NCI-H82 treated with DMSO at 0.1 percent for 48 hours (cell line): ENCODE measurements at regions not wholly inside any gene's neighbourhood (a gene's known extent, or its start where the extent isn't known, plus 50 kb on each side); places are given as distances from the start of the nearest gene placed in this dataset.
"Not testable (repeated sequence)": the region's sequence is repeated elsewhere in the genome, so short reads cannot be mapped to it uniquely, and the experiment has no call there.

Experiments used
- DNase-seq: peaks from one replicate; lab custom pipeline; 2025; ENCODE audit not compliant: unreplicated experiment; lab: John Stamatoyannopoulos, UW

DNA sequence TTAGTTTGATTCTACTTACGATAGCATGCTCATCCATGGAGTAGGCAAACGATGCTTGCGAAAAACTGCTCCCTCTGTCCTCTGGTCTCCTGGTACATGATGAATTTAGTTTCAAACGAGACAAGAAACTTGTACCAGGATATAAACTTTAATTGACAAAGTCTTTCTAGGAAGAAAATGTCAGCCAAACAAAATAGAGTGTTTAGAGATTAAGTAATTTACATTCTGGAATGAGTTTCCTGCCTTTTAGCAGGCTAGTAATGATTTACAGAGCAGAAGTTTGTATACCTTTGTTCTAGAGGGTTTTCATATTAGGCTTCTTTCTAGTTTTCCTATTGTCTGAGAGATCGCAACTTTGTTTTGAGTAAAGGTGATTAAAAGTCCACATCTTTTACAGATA, 206.9 kb downstream of the RPL10L start:
- DNase-seq, result no peak

GRCh38 chr14:46433381-46433780, 218.2 kb downstream of the RPL10L start:
- no peak for DNase-seq

- no peak for DNase-seq
Measured at GRCh38 chr14:46432516-46432915, 219.1 kb downstream of the RPL10L start.

DNA sequence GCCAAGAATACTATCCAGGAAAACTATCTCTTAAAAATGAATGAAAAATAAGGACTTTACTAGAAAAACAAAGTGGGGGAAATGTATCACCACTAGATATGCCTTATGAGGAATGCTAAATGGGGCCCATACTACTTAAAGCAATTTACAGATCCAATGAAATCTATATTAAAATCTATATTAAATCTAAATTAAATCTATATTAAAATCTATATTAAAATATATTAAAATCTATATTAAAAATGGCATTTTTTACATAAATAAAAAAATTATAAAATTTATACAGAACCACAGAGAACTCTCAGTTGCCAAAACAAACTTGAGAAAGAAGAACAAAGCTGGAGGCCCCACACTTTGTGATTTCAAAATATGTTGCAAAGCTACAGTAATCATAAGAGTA, 234.5 kb downstream of the RPL10L start:
- no peak for DNase-seq

GRCh38 chr14:46404865-46405811, 246.4 kb downstream of the RPL10L start:
- no peak for DNase-seq

DNA sequence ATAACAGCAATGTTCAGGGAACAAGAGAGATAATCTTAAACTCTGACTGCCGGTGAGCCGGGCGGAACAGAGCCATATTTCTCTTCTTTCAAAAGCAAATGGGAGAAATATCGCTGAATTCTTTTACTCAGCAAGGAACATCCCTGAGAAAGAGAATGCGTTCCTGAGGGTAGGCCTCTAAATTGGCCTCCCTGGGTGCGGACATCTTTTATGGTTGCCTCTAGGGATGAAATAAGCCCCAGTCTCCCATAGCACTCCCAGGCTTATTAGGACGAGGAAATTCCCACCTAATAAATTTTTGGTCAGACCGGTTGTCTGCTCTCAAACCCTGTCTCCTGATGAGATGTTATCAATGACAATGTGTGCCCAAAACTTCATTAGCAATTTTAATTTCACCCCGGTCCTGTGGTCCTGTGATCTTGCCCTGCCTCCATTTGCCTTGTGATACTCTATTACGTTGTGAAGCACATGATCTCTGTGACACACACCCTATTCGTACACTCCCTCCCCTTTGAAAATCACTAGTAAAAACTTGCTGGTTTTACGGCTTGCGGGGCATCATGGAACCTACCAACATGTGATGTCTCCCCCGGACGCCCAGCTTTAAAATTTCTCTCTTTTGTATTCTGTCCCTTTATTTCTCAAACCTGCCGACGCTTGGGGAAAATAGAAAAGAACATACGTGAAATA, 249.4 kb downstream of the RPL10L start:
- not testable (repeated sequence) for DNase-seq

GRCh38 chr14:46401066-46401465, 250.5 kb downstream of the RPL10L start:
- no peak for DNase-seq

DNA sequence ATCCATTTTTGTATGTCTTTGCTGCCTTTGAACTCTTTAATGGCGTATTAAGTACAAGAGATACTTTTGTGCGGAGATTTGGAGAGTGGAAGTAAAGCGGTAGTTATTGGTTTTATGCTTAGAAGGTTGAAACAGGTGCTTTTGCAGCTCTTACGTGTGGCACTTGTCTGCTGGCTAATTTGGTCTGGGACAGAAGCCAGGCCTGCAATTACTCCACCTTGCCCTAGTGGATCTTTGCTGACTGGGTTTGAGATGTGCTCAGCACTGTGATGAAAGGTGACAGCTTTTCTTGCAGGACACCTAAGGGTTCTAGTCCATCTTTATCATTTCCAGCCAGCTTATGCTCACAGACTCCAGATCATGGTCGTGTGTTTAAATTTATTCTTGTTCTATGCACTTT, 252.5 kb downstream of the RPL10L start:
- DNase-seq, result no peak

DNA sequence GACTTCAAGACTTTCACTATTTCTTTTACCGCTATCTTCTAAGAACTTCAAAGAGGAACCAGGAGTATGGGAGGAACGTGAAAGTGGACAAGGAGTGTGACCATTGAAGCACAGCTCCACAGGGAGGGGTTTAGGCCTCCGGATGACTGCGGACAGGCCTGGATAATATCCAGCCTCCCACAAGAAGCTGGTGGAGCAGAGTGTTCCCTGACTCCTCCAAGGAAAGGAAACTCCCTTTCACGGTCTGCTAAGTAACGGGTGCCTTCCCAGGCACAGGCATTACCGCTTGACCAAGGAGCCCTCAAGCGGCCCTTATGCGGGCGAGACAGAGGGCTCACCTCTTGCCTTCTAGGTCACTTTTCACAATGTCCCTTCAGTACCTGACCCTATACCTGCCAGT, 267.0 kb downstream of the RPL10L start:
- DNase-seq, result no peak

DNA sequence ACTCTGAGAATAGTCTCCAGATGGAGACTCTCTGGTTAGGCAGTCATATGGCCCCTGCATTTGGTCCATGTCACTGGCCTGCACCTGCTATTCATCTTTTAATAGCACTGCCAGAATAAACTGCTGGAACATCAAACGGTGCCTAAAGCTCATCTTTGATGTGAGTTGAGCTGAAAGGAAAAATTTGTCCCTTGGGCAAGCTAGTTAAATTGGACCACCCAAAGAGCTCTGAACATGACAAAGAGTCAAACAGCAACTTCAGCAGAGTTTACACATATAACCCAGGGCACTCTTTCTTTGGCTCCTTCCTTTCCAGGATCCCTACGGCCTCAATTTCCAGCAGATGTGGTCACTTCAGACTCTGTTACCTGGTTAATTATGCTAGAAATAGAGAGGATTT, 269.9 kb downstream of the RPL10L start:
- DNase-seq, result no peak

DNA sequence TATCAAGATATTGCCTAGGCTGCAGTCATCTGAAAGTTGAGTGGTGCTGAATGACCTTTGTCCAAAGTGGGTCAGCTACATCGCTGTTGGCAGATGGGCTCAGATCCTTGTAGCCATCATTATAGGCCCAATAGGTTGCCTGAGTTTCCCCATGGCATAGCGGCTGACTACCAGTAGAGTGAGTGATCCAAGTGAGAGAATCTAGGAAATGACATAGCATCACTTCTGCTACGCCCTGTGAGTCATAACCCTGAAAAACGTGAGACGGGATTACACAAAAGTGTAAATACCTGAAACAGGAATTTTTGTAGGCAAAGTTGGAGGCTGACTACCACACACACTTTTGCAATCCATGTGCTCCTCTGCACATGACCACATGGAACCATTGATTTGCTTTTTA, 273.3 kb downstream of the RPL10L start:
- DNase-seq, result no peak

DNA sequence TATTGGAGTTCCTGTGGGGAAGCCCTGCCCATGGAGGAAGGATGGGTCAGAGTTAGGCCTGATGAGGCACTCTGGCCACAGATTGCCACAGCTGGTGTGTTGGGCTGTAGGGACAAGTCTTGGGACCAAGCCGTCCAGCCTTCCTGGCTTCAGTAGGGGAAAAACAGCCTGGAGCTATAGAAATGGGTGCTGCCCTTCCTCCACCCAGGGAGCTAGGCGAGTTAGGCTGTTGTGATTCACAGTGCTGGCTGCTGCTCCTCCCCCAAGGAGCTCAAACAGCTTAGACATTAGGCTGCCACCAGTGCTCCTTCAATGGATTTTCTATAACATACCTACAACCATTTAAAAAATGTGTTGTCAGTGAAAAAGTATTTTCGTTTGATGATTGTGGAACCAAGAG, 274.3 kb downstream of the RPL10L start:
- DNase-seq, result no peak

GRCh38 chr14:46369391-46369790, 282.2 kb downstream of the RPL10L start:
- DNase-seq, result no peak

DNA sequence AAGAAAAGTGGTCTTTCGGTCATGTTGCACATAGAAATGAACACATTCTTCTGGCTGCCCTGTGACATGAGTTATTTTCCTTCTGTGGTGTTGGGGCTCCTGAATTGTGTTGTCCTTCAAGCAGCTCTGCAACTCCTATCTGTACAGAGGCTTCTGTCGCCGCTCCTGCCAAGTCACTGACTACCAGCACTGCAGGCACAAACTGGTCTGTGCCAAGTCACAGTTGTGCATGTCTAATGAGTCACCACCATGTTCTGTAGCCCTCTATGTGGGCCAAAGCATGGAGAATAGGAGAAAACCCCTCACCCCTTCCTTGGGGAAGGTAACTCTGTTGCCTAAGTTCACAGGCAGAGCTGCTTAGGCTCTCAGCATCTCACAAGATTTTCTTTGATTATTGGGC, 283.3 kb downstream of the RPL10L start:
- DNase-seq, result peak; percentile 32

DNA sequence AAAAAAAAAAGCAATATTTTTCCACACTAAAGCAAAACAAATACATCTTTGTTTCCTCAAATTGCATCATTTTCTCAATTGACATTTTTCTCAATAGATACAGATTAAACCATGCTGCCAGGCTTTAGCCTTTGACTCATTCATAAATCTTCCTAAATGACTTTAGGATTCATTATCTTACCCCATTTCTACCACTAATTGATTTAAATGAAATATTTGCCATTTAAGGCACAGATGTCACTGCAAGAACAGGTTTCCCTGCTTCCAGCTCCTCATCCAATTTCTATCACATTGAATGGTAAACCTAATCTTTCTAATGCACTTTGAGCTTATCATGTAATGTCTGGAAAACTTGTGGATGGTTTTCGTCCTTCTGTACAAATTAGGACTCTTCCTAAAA, 298.7 kb downstream of the RPL10L start:
- DNase-seq, result peak; percentile 82

- peak; percentile 27 for DNase-seq
Measured at GRCh38 chr14:46344327-46344937, 307.1 kb downstream of the RPL10L start.

GRCh38 chr14:46325777-46326176, 325.8 kb downstream of the RPL10L start:
- DNase-seq, result no peak

DNA sequence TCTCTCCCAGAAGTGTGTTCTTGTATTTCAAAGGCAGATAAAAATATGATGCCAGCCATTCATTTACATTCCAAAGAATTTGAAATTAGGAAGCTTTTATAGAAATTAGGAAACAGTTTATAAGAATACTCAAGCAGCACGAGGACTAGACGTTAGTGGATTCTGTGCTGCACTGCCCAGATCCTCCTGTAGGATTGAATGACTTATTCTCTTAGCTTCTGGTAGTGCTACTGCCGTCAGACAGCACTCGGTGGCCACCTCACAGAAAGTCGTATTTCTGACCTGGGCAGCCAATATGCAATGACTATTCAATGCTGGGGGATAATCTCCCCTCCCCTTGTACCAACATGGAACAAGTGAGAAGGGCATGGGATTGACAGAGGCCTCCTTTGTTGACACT, 326.4 kb downstream of the RPL10L start:
- DNase-seq, result no peak

DNA sequence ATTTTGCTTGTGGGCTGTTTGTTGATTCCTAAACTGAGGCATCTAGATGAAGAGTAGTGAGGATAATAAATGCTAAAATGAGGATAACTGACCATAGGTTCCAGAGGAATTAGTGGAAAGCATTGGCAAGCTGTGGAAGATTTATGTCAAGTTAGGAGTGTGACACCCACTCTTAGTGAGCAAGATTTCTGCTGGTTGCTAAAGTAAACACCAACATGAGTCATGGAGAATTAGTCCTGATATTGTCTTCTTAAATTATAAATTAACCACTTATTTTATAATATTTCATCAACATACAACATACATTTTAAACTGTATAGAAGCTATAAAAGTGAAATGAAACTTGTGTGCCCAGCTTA, 328.2 kb downstream of the RPL10L start:
- DNase-seq, result no peak

DNA sequence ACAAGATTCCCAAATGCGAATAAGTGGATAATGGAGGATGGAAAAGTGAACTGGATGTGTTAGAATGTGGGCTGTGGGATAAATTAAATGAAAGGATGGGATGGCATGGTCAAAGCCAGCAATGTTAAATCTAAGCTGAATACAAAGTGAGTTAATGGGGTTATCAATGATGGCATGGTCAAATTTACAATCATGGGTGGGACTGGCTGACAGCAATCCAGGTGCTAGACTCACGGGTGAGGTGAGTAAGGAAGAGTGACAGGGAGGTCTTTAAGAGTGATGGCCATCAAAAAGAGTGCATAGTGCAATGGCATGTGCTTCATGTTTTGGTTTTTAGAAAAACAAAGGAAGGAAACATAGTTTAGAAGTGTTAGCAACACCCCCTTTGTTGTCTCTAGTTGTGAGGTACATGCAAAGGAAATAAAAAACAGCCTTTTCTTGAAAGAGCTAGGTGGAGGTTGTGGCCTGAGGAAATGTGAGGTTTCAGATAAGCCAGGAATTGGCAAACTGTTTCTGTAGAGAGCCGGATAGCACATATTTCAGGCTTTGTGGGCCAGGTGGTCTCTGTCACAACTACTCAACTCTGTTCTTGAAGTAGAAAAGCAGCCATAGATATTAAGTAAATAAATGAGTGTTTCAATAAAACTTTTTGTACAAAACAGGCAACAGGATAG, 328.7 kb downstream of the RPL10L start:
- no peak for DNase-seq

DNA sequence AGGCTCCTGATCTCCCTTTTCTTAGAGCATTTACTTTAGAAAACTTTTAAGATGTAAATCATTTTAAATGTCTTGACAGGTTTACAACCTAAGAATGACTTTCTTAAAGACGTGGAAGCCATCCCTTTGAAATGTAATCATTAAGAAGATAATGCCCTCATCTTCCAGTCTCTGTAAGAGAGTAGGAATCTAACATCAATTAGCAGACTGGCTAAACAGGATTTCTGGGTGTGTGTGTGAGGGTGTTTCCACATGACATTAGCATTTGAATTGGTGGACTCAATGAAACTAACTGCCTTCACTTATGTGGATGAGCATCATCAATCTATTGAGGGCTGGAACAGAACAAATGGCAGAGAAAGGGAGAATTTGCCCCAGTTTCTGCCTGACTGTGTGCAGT, 329.5 kb downstream of the RPL10L start:
- no peak for DNase-seq
